Nephron (organoid): ENCODE measurements at regions not wholly inside any gene's neighbourhood (a gene's known extent, or its start where the extent isn't known, plus 50 kb on each side); places are given as distances from the start of the nearest gene placed in this dataset.

Source experiments
- H3K27ac Mint-ChIP-seq, 3 experiments: 2 replicates each; pipeline ENCODE4 v1.8.0; 2020; ENCODE audit warnings: mixed read lengths in 3 of 3, mild to moderate bottlenecking in 2 of 3, moderate library complexity in 1 of 3
- H3K27me3 Mint-ChIP-seq: 2 replicates; pipeline ENCODE4 v1.8.0; 2021; ENCODE audit warnings: low read depth, mild to moderate bottlenecking, moderate library complexity, mixed read lengths
- H3K36me3 Mint-ChIP-seq: 2 replicates; pipeline ENCODE4 v1.8.0; 2020; ENCODE audit warnings: low read depth, mixed read lengths
- H3K4me1 Mint-ChIP-seq: 2 replicates; pipeline ENCODE4 v1.8.0; 2020; ENCODE audit warnings: mixed read lengths
- H3K4me3 Mint-ChIP-seq, 3 experiments: 2 replicates each; pipeline ENCODE4 v1.8.0; 2020; ENCODE audit warnings: mild to moderate bottlenecking in 3 of 3, mixed read lengths in 3 of 3, moderate library complexity in 2 of 3
- H3K9me3 Mint-ChIP-seq: 2 replicates; pipeline ENCODE4 v1.8.0; 2020; ENCODE audit warnings: mixed read lengths
- TF ChIP-seq, protein P1 (sequence below), 3 experiments: fragments of 200-600 bp; sonication (generic); IDR thresholded peaks; one replicate each; pipeline ENCODE4 v1.5.0; 2021; ENCODE audit warnings: antibody characterized with exemption in 3 of 3; ENCODE audit not compliant: unreplicated experiment in 3 of 3

DNA sequence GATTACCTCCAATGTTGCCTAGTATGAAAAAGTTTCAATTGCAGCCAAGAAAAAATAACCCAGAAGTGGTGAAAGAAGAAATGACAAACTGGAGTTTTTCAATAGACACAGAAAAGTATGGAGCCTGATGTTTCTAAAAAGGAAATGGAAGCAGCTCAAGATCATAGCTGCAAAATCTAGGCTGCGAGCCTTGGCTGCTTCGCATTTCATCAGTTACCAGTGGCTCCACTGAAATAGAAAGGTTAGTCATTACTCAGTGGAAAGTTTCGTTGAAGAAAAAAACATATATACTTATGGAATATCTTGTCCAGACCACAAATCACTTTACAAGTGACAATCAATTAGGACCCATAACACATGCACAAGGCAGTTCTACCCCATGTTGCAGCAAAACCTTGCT, 206.8 kb upstream of the SOX9 start:
- Mint-ChIP-seq H3K36me3 (no peaks in the 10 kb centered on the region), H3K4me1 (no peaks in the 10 kb centered on the region), H3K27me3 (no peaks in the 10 kb centered on the region), H3K9me3 (no peaks in the 10 kb centered on the region), H3K4me3 (no peak overlapping the region), H3K27ac (no peak overlapping the region)
- TF ChIP-seq, protein P1, sequence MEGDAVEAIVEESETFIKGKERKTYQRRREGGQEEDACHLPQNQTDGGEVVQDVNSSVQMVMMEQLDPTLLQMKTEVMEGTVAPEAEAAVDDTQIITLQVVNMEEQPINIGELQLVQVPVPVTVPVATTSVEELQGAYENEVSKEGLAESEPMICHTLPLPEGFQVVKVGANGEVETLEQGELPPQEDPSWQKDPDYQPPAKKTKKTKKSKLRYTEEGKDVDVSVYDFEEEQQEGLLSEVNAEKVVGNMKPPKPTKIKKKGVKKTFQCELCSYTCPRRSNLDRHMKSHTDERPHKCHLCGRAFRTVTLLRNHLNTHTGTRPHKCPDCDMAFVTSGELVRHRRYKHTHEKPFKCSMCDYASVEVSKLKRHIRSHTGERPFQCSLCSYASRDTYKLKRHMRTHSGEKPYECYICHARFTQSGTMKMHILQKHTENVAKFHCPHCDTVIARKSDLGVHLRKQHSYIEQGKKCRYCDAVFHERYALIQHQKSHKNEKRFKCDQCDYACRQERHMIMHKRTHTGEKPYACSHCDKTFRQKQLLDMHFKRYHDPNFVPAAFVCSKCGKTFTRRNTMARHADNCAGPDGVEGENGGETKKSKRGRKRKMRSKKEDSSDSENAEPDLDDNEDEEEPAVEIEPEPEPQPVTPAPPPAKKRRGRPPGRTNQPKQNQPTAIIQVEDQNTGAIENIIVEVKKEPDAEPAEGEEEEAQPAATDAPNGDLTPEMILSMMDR (IDR thresholded peaks at IDR 0.05; ENCODE audit: unreplicated experiment in 3 of 3), result no peak

DNA sequence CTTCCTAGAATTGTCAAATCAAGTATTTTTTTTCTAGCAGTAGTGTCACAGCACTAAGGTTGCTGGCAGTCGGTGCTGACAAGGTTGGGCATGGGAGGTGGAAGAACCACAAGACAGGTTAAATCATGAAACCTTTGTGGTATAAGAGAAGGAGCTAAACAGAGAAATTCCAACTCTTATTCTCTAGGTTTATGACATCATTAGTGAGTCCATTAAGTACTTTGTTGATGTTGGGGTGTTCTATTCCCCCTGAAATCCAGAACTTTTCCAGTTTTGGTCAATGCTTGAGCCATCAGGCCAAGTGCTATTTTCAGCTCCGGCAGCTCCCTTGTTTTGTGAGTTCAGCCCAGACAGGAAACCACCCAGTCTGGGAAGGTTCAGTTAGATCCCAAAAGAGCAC, 206.0 kb upstream of the SOX9 start:
- TF ChIP-seq, protein P1 (IDR thresholded peaks at IDR 0.05; ENCODE audit: unreplicated experiment in 3 of 3), result no peak
- H3K27ac Mint-ChIP-seq, result no peak overlapping the region
- no peaks in the 10 kb centered on the region for H3K4me1 Mint-ChIP-seq
- H3K4me3 Mint-ChIP-seq, result no peak overlapping the region
- H3K36me3 Mint-ChIP-seq, result no peaks in the 10 kb centered on the region
- no peaks in the 10 kb centered on the region for H3K9me3 Mint-ChIP-seq
- no peaks in the 10 kb centered on the region for H3K27me3 Mint-ChIP-seq

DNA sequence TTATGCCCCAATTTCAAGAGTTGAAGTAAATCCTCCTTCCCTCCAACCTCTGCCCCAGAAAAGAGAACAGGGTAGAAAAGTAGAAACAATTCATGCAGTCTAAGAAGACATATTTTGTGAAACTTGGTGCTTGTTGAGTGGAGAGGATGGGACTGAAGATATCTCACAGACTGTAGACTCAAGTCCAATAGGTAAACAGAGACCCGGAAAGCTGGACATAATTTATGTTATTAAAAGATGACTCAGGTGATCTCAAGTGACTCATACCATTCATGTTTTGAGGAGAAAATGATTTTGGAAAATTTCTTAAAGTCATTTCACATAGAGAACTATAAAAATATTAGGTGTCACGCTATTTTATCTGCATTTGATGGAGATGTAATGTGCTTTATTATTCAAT, 203.1 kb upstream of the SOX9 start:
- no peak overlapping the region for H3K27ac Mint-ChIP-seq
- no peaks in the 10 kb centered on the region for H3K9me3 Mint-ChIP-seq
- no peaks in the 10 kb centered on the region for H3K4me1 Mint-ChIP-seq
- no peak overlapping the region for H3K4me3 Mint-ChIP-seq
- no peaks in the 10 kb centered on the region for H3K27me3 Mint-ChIP-seq
- TF ChIP-seq, protein P1 (IDR thresholded peaks at IDR 0.05; ENCODE audit: unreplicated experiment in 3 of 3), result no peak
- H3K36me3 Mint-ChIP-seq, result no peaks in the 10 kb centered on the region

DNA sequence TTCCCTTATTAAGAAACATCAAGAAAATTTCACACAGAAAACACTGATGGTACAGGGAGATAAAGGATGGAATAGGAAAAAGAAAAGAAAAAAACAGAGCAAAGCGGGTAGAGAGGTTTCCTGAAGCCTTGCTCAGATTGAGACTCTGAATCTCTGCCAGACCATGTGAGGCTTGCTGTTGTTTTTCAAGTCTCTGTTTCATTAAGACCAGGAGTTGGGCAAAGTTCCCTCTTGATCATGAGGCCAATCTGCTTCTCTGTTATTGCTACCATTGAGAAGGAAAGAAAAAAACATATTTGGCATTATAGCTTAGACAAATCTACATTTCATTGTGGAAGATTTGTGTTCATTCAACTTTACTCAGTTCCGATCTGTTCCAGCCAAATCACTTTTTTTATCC, 201.6 kb upstream of the SOX9 start:
- no peaks in the 10 kb centered on the region for H3K27me3 Mint-ChIP-seq
- H3K27ac Mint-ChIP-seq, result no peak overlapping the region
- TF ChIP-seq, protein P1 (IDR thresholded peaks at IDR 0.05; ENCODE audit: unreplicated experiment in 3 of 3), result no peak
- no peak overlapping the region for H3K4me3 Mint-ChIP-seq
- H3K9me3 Mint-ChIP-seq, result no peaks in the 10 kb centered on the region
- no peaks in the 10 kb centered on the region for H3K36me3 Mint-ChIP-seq
- H3K4me1 Mint-ChIP-seq, result no peaks in the 10 kb centered on the region

DNA sequence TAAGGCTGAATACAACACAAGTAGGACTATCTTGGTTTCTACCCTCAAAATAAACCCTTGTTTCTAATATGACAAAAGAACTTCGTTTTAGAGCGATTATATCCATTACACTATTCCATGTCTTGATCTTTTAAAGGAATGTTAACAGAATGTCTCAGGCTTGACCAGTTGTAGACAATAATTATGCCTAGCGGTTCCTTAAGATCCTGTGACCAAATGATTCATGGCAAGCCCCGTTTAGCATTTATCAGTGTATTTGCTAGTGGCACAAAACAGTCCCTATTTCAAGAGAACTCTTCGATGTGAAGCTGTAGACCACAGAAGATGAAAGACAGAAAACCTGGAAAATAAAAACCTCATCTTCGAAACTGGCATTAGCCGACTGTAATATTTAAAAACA, 200.9 kb upstream of the SOX9 start:
- no peak overlapping the region for H3K27ac Mint-ChIP-seq
- no peaks in the 10 kb centered on the region for H3K36me3 Mint-ChIP-seq
- H3K4me3 Mint-ChIP-seq, result no peak overlapping the region
- TF ChIP-seq, protein P1 (IDR thresholded peaks at IDR 0.05; ENCODE audit: unreplicated experiment in 3 of 3), result no peak
- H3K27me3 Mint-ChIP-seq, result no peaks in the 10 kb centered on the region
- no peaks in the 10 kb centered on the region for H3K4me1 Mint-ChIP-seq
- no peaks in the 10 kb centered on the region for H3K9me3 Mint-ChIP-seq

DNA sequence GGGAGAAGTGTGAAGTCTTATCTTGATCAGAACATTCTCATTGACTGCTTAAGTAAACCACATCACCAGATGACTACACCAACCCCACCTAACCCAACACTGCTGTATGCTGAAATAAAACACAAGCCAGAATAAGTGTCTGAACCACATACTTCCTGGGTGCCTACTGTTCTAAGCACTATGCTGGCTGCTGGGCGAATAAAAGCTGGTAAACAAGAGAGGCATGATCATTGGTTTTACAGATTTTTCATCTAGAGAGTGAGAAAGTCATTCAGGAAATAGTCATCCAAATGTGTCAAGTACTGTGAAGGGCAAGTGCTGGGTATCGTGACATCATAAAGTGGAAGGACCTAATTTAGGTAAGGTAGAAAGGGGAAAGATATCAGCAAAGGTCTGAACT, 199.0 kb upstream of the SOX9 start:
- no peak overlapping the region for H3K4me3 Mint-ChIP-seq
- H3K36me3 Mint-ChIP-seq, result no peaks in the 10 kb centered on the region
- TF ChIP-seq, protein P1 (IDR thresholded peaks at IDR 0.05; ENCODE audit: unreplicated experiment in 3 of 3), result no peak
- H3K27me3 Mint-ChIP-seq, result no peaks in the 10 kb centered on the region
- peaks cover 6% of the 10 kb centered on the region for H3K4me1 Mint-ChIP-seq
- no peak overlapping the region for H3K27ac Mint-ChIP-seq
- H3K9me3 Mint-ChIP-seq, result no peaks in the 10 kb centered on the region
